ENCODE measurements at regions not wholly inside any gene's neighbourhood (a gene's known extent, or its start where the extent isn't known, plus 50 kb on each side); places are given as distances from the start of the nearest gene placed in this dataset.

GRCh38 chr5:179497636-179498340, 52.6 kb upstream of the RUFY1 start:
- Histone ChIP-seq H3K27ac (no peak overlapping the region), H3K4me3 (no peak overlapping the region), H3K9me3 (no peaks in the 10 kb centered on the region), H3K4me1 (no peaks in the 10 kb centered on the region), H3K27me3 (ENCODE audit: insufficient read depth in 3 of 3, low read length in 2 of 3) (peaks cover 0 to 10% (median 2%) of the 10 kb centered on the region in 3 donors), H3K36me3 (ENCODE audit: insufficient read depth in 1 of 2, low read depth in 1 of 2) (no peaks in the 10 kb centered on the region)
- WGBS, 3 donors = 45 to 52% (median 50%) methylated on average over 19 of the region's 19 CpGs
- intact Hi-C loops (cut with DNase I) = loop anchor here in 1 of 2 donors (10.0 kb wide), 1 partner anchor 153 kb away; the partner anchor contains the start of gene ADAMTS2
- TF ChIP-seq, protein P1, sequence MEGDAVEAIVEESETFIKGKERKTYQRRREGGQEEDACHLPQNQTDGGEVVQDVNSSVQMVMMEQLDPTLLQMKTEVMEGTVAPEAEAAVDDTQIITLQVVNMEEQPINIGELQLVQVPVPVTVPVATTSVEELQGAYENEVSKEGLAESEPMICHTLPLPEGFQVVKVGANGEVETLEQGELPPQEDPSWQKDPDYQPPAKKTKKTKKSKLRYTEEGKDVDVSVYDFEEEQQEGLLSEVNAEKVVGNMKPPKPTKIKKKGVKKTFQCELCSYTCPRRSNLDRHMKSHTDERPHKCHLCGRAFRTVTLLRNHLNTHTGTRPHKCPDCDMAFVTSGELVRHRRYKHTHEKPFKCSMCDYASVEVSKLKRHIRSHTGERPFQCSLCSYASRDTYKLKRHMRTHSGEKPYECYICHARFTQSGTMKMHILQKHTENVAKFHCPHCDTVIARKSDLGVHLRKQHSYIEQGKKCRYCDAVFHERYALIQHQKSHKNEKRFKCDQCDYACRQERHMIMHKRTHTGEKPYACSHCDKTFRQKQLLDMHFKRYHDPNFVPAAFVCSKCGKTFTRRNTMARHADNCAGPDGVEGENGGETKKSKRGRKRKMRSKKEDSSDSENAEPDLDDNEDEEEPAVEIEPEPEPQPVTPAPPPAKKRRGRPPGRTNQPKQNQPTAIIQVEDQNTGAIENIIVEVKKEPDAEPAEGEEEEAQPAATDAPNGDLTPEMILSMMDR (IDR thresholded peaks at IDR 0.05) = no peak
- no peak for DNase-seq
- no peak for ATAC-seq

DNA sequence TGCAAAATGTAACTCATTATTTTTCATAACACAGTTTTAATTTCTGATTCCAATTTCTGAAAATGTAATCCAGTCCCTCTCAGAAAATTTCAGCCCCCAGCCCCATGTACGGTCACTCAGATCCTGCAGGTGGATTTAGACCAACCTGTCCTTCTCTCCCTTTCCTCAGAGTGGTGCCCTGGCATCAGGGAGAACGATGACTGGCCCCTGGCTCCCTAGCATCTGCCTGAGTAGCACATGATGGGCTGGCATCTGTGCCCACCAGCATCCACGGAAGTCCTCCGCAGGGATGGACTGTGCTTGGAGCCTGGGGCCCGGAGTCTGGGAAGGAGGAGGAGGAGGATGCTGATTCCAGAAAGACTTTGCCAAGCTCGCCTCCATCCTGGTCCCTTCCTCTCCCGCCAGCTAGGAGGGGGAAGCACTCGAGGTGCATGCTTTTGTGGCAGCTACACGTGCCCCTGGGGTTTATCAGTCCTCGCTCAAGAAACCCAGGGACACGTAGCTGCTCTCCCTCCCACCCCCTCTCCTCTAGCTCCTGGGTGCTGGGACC, 54.4 kb upstream of the RUFY1 start:
- no peaks in the 10 kb centered on the region for H3K36me3 ChIP-seq (ENCODE audit: insufficient read depth in 1 of 2, low read depth in 1 of 2)
- no peak overlapping the region for H3K4me3 ChIP-seq
- peaks cover 0 to 10% (median 2%) of the 10 kb centered on the region in 3 donors for H3K27me3 ChIP-seq (ENCODE audit: insufficient read depth in 3 of 3, low read length in 2 of 3)
- WGBS, 3 donors = 59 to 71% (median 62%) methylated on average over 11 of the region's 11 CpGs
- H3K27ac ChIP-seq = no peak overlapping the region
- intact Hi-C loops (cut with DNase I) = loop anchor here in 1 of 2 donors (10.0 kb wide), 1 partner anchor 151 kb away; the partner anchor contains the start of gene ADAMTS2
- DNase-seq = no peak
- TF ChIP-seq, protein P1 (IDR thresholded peaks at IDR 0.05) = no peak
- ATAC-seq = no peak
- H3K9me3 ChIP-seq = no peaks in the 10 kb centered on the region
- H3K4me1 ChIP-seq = no peaks in the 10 kb centered on the region

DNA sequence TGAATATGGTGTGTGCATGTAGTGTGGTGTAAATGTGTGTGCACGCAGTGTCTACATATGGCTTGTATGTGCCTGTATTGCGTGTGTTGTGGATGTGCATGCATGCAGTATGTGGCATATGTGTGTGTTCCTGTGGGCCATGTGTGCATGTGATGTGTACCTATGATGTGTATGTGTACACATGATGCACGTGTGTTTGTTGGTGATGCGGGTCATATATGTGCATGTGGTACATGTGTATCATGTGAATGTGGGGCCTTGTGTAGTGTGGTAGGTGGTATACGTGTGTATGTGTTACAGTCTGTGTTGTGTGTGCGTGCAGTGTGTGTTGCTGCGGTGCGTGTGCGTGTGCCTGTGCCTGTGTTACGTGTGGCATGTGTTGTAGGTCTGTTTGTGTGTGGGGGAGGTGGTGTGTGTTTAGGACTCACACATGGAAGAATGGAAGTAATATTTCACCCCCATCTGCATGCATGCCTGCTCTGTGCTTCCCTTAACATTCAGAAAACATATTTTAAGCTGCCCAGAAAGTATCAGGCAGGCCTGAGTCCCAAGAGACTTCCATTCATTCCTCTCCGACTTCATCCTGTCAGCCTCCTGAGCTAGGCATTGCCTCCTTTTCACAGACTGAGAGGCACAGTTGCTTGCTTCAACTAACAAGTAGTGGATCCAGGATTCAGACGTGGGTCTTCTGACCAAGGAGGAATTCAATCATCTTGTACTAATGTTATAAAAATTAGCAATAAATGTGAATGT, 55.4 kb upstream of the RUFY1 start:
- intact Hi-C loops (cut with DNase I) = loop anchor here (1.0 to 10.0 kb wide), 2 partner anchors 150 to 328 kb away; partner anchors contain the start of gene ADAMTS2 (in 1 of the 2)
- ATAC-seq = no peak
- no peak overlapping the region for H3K27ac ChIP-seq
- no peak for DNase-seq
- no peaks in the 10 kb centered on the region for H3K36me3 ChIP-seq (ENCODE audit: insufficient read depth in 1 of 2, low read depth in 1 of 2)
- H3K9me3 ChIP-seq = no peaks in the 10 kb centered on the region
- H3K4me1 ChIP-seq = no peaks in the 10 kb centered on the region
- H3K27me3 ChIP-seq (ENCODE audit: insufficient read depth in 3 of 3, low read length in 2 of 3) = peaks cover 0 to 10% (median 2%) of the 10 kb centered on the region in 3 donors
- 72 to 82% (median 75%) methylated on average over 12 of the region's 12 CpGs for WGBS, 3 donors
- TF ChIP-seq, protein P1 (IDR thresholded peaks at IDR 0.05) = no peak
- no peak overlapping the region for H3K4me3 ChIP-seq

DNA sequence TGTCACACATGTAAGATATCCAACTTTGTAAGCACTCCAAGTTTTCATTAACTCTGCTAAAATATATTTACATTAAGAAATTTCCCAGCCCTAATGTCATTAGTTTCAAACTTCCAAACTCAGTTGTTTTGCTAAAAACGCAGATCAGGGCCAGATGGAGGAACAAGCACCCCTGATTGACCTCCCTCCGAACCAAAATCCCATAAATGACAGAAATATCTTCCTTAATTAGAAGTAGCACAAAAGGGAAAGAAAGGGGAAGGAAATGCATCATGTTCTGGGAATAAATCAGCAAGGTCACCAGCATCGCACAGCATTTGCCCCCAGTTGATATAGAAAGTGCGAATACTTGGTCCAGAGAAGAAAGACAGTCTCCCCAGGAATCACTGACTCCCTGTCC, 61.4 kb upstream of the RUFY1 start:
- H3K27ac ChIP-seq = no peak overlapping the region
- intact Hi-C loops (cut with DNase I) = no loop called here
- ATAC-seq = no peak
- H3K9me3 ChIP-seq = no peaks in the 10 kb centered on the region
- 49 to 57% (median 52%) methylated on average over 4 of the region's 4 CpGs for WGBS, 3 donors
- DNase-seq = no peak
- no peaks in the 10 kb centered on the region for H3K36me3 ChIP-seq (ENCODE audit: insufficient read depth in 1 of 2, low read depth in 1 of 2)
- TF ChIP-seq, protein P1 (IDR thresholded peaks at IDR 0.05) = no peak
- H3K4me1 ChIP-seq = no peaks in the 10 kb centered on the region
- peaks cover 0 to 11% (median 0%) of the 10 kb centered on the region in 3 donors for H3K27me3 ChIP-seq (ENCODE audit: insufficient read depth in 3 of 3, low read length in 2 of 3)
- H3K4me3 ChIP-seq = no peak overlapping the region
